CD4-positive, alpha-beta T cell treated with Interleukin-10 for 1 hour (primary cell): ENCODE measurements at regions not wholly inside any gene's neighbourhood (a gene's known extent, or its start where the extent isn't known, plus 50 kb on each side); places are given as distances from the start of the nearest gene placed in this dataset.

Source experiments
- DNase-seq: peaks from one replicate; pipeline ENCODE4 v3.0.0-alpha.2; 2020

DNA sequence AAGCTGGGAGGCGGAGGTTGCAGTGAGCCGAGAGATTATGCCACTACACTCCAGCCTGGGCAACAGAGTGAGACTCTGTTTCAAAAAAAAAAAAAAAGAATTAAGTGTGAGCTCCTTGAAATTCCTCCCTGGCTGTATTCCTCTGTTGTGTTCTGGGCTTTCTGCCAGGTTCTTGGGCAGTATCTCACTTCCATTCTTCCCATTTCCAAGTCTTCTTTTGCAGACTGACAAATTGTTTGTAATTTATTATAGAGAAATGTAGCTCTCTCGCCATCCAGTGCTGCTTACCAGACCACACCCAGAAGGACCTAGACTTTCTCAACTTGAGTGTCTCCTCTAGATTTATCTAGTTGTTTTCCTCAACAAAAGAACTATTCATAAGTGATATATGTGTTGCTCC, 105.0 kb upstream of the ADGRL2 start:
- no peak for DNase-seq

GRCh38 chr1:81693316-81693715, 107.4 kb upstream of the ADGRL2 start:
- no peak for DNase-seq

- DNase-seq: no peak
Measured at GRCh38 chr1:81690676-81691453, 109.9 kb upstream of the ADGRL2 start.

- no peak for DNase-seq
Measured at GRCh38 chr1:81689531-81689941, 111.2 kb upstream of the ADGRL2 start.

GRCh38 chr1:81682490-81682889, 118.2 kb upstream of the ADGRL2 start:
- no peak for DNase-seq

GRCh38 chr1:81681601-81682266, 119.0 kb upstream of the ADGRL2 start:
- no peak for DNase-seq

DNA sequence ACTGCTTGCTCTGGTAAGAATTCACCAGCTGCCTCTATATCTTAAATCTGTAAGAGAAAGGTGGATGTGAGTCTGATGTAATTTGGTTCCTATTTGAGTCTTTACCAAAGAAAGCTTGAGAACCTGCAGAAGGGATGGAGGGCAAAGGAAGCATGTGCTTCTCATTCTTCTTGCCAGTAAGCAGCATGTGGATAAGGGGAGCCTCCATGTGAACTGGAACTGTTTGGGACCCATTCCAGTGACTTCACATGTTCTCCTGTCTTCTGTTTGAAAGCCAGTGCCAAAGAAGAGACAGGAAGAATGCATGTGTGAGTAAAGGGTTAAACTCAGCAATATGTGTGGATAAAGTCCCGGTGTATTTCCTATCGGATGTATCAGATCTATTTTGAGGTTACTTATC, 119.6 kb upstream of the ADGRL2 start:
- no peak for DNase-seq

DNA sequence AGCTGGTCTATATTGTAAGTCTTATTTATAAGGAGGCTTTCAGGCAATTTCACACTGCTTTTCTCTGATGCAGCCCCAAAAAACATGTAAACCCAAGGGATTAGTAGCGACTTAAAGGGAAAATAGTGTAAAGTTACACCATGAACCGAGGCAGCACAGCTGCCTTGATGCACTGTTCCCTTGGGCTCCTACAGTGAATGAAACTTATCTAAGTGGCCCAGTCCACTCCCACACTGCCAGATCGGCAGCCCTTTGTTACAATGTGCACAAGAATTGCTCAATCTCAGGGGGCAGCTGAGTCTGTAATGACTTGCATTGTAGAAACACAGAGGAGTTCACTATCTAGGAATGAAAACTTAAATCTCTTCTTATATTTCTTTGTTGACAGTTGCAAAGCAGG, 120.8 kb upstream of the ADGRL2 start:
- no peak for DNase-seq

DNA sequence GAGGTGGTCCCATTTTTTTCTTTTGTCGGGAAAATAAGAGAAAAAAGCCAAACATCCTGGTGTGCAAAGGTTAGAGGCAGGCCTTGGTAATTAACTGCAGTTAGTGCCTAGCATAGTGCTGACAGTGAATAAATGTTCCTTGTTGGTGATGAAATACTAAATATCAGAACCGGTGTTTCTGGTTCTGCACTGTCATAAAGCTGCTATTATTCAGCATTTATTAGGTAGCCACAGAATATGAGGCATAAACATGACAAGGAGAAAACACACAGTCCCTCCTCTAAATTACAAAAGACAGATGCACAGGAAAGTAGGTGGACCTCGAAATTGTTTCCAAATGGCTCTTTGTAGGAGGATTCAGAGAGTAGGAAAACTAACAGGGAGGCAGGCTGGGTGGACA, 122.0 kb upstream of the ADGRL2 start:
- no peak for DNase-seq

DNA sequence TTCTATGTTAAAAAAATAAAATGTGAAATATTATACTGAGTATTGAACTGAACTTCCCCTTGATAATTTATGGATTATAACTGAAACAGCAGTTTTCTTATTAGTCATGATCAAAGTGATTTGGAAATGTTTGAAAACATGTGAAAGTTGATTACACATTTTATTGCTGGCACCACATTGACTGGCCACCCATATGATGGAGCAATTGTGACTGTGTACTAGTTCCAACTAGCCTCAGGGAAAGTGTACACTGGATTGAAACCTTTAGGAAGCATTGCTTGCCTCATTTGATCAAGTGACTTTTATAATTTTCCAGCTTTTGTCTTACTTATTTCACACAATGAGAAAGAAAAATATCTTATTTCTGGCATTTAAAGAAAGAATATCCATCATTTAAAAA, 128.0 kb upstream of the ADGRL2 start:
- no peak for DNase-seq

GRCh38 chr1:81671038-81671437, 129.7 kb upstream of the ADGRL2 start:
- no peak for DNase-seq

- no peak for DNase-seq
Measured at GRCh38 chr1:81670286-81670685, 130.4 kb upstream of the ADGRL2 start.

DNA sequence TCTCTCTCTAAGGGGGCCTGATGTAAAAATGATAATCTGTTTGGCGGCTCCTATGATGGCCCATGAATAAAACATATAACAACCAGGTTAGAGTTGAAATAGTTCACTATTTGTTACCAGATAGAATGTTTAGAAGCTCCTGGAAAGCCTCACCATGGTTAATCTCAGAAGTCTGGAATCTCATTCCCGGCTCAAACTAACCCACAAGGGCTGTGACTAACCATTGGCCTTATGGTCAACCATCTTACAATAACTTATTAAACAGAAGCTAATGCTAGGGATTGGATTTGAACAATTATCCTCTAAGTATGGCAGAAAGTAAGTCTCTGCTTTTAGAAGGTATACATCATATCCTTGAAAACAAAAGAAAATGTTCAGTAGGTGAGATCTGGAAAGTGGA, 134.1 kb upstream of the ADGRL2 start:
- no peak for DNase-seq

DNA sequence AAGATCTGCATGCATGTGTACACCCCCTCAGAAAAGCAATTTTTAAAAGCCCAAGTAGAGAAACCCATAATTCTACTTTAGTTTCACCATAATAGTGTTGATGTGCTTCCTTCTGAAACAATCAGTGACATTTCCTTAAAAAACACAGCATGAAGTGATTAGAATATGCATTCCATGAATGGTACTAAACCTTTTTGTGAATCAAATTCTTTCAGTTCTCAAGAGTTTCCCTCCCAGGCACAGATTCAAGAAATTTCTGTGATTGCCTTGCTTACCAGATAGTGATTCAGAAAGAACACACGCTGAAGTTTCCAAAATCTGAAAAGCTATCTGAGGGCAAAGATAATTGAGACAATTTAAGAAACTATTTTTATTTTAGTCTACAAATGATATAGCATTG, 136.4 kb upstream of the ADGRL2 start:
- DNase-seq: no peak

GRCh38 chr1:81662913-81663526, 137.7 kb upstream of the ADGRL2 start:
- DNase-seq: no peak

DNA sequence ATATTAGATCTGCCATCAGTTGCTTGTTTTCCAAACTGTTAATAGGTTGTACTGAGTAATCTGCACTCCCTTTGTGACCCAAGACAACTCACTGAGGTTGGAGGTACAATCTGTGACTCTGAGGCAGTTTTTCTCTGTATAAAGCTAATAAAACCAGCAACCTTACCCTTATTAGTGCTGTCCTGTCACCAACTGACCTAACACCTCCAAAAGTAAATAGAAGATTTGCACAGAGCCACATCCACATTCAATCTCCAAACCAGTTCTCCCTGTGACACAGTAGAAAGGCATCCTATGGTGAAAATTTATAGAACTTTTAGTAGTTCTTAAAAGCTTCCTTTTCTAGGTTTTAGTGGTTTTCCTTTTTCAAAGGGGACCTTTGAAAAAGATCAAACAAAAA, 140.4 kb upstream of the ADGRL2 start:
- DNase-seq: no peak

- DNase-seq: no peak
Measured at GRCh38 chr1:81654657-81655056, 146.1 kb upstream of the ADGRL2 start.

DNA sequence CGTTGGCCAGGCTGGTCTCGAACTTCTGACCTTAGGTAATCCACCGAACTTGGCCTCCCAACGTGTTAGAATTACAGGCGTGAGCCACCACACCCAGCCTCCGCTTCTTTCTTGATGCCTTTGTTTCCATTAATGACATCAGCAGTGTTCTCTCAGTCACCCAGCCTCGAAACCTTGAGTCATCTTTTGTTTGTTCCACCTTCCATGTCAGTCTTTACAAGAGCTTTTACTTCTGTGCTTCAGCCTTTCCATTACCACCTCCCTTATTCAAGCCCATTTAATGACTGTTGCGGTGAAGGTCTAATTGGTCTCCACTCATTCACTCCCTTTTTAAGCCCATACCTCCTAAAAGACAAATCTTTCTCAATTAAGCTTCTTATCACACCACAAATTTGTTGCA, 146.6 kb upstream of the ADGRL2 start:
- DNase-seq: no peak

- no peak for DNase-seq
Measured at GRCh38 chr1:81650776-81651175, 150.0 kb upstream of the ADGRL2 start.

- DNase-seq: no peak
Measured at GRCh38 chr1:81635816-81636215, 164.9 kb upstream of the ADGRL2 start.

DNA sequence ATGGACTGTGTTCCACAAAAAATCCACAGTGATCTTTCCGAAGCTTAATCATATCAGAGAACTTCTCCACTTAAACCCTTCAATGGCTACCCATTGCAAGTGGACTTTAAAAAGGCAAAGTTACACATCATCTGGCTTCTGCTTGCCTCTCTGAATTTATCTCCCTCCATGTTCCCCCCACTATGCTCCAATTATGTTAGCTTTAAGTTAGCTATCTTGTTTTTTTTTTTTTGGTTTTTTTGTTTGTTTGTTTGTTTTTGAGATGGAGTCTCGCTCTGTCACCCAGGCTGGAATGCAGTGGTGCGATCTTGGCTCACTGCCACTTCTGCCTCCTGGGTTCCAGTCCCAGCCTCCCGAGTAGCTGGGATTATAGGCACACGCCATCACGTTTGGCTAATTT, 166.4 kb upstream of the ADGRL2 start:
- DNase-seq: no peak

DNA sequence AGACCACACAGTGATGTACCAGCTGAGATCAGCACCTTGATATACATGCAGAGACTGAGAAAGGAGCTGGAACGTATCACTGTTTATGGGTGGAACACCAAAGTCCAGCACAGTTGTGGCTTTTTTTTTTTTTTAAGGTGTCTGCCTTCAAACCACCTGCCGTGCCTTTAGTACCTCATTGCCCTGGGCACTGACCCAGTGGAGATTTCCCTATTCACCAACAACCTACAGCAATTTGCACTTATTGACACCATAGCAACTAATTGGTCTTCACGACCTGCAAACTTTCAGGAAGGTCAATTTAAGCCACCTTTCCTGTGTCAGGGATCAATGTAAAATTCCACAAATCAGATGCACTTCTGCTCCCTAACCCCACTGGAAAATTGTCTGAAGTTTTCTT, 181.6 kb upstream of the ADGRL2 start:
- DNase-seq: no peak

GRCh38 chr1:81618376-81618775, 182.4 kb upstream of the ADGRL2 start:
- DNase-seq: no peak

DNA sequence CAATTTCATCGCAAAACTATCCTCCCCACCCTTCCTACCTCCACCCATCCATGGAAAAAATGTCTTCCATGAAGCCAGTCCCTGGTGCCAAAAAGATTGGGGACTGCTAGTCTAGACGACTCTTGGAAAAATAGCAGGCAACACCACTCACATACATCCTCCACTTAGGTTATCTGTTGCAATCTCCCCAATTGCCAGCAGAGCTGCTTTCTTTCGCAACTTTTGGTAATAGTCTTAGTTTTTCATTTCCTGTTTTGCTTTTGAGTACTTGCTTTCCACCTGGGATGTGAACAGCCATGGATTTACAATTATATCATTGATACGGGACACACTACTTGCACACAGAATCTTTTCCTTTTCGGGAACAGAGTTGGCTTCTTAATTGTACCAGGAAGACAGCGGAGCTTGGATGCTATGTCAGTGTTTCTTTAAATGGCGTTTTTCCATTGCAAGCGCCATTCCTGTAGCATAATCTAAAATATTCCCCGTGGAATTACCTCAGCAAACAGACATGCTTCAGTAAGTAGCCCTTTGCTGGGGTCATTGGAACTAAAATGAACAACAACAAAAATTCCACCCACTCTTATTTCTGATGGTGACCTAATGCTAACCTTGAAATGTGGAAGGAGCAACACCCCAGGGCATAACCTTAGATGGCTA, 183.3 kb upstream of the ADGRL2 start:
- no peak for DNase-seq
